ENCODE measurements at regions not wholly inside any gene's neighbourhood (a gene's known extent, or its start where the extent isn't known, plus 50 kb on each side); places are given as distances from the start of the nearest gene placed in this dataset.
"Not testable (repeated sequence)": the region's sequence is repeated elsewhere in the genome, so short reads cannot be mapped to it uniquely, and the experiment has no call there.

- H2AFZ ChIP-seq (ENCODE audit: low read length), result no peak overlapping the region
- no peak overlapping the region for H3K9ac ChIP-seq (ENCODE audit: extremely low read depth, insufficient read length, low read length)
- no peak overlapping the region for H3K4ac ChIP-seq (ENCODE audit: low read depth, low read length)
- no peak overlapping the region for H2BK15ac ChIP-seq (ENCODE audit: low read depth, low read length)
- no peaks in the 10 kb centered on the region for H3K9me3 ChIP-seq (ENCODE audit: control insufficient read depth, low read depth, low read length)
- no peak overlapping the region for H3K18ac ChIP-seq (ENCODE audit: insufficient read length, low read depth, low read length)
- no peak overlapping the region for H3T11ph ChIP-seq (ENCODE audit: low read length)
- no peaks in the 10 kb centered on the region for H3K23me2 ChIP-seq (ENCODE audit: insufficient read length, low read depth, low read length, poor library complexity, severe bottlenecking)
- Mint-ChIP-seq H3K9me3 (peaks cover 0 to 11% of the 10 kb centered on the region in 2 experiments; a peak in 2 of 5 replicates), H3K4me3 (no peak overlapping the region), H3K36me3 (ENCODE audit: insufficient read depth in 1 of 3, low read depth in 3 of 3) (peaks cover 0 to 12% (median 3%) of the 10 kb centered on the region in 3 experiments; a peak in 4 of 7 replicates), H3K27me3 (ENCODE audit: low read depth) (no peaks in the 10 kb centered on the region; the same call in 1 of the 2 replicates), H3K4me1 (peaks cover 6 to 14% of the 10 kb centered on the region in 2 experiments), H3K27ac (no peak overlapping the region)
- no peaks in the 10 kb centered on the region for H4K20me1 ChIP-seq (ENCODE audit: control insufficient read depth, insufficient read depth, insufficient read length)
- no peak overlapping the region for H4K91ac ChIP-seq (ENCODE audit: insufficient read length, low read depth, low read length)
- H2BK12ac ChIP-seq (ENCODE audit: insufficient read length, low read depth, low read length), result no peak overlapping the region
- H2AK5ac ChIP-seq (ENCODE audit: insufficient read length, low read length), result no peak overlapping the region
- no CpG with 5 or more reads among the region's 1 CpG for WGBS (ENCODE audit: extremely low coverage, insufficient read length, low lambda C conversion rate)
- no peaks in the 10 kb centered on the region for H3K27me3 ChIP-seq (ENCODE audit: insufficient read depth, low read length)
- H3K14ac ChIP-seq (ENCODE audit: insufficient read depth, low read length), result no peak overlapping the region
- no peak for TF ChIP-seq CTCF (conservative IDR thresholded peaks at IDR 0.05)
- DNase-seq, result no peak
- H3K23ac ChIP-seq (ENCODE audit: insufficient read length, low read depth, low read length), result no peak overlapping the region
- H4K5ac ChIP-seq (ENCODE audit: insufficient read length, low read depth, low read length), result no peak overlapping the region
- H3K56ac ChIP-seq (ENCODE audit: insufficient read length, low read depth, low read length), result no peak overlapping the region
- H3K79me2 ChIP-seq (ENCODE audit: insufficient read depth, low read length), result no peaks in the 10 kb centered on the region
- no peaks in the 10 kb centered on the region for H3K79me1 ChIP-seq (ENCODE audit: insufficient read depth, low read depth, low read length, poor library complexity, severe bottlenecking)
- H2BK20ac ChIP-seq (ENCODE audit: low read depth, low read length, poor library complexity, severe bottlenecking), result no peak overlapping the region
- no peak overlapping the region for H3K27ac ChIP-seq (ENCODE audit: insufficient read length, low read depth, low read length)
- no peak overlapping the region for H2BK120ac ChIP-seq (ENCODE audit: low read depth, low read length, poor library complexity, severe bottlenecking)
- no peaks in the 10 kb centered on the region for H3K4me1 ChIP-seq (ENCODE audit: insufficient read depth, low read length)
- H3K4me2 ChIP-seq (ENCODE audit: insufficient read depth, insufficient read length, low read length), result no peak overlapping the region
- no peak overlapping the region for H2BK5ac ChIP-seq (ENCODE audit: insufficient read length, low read length)
- H4K8ac ChIP-seq (replicated peaks; ENCODE audit: insufficient read length, low read depth, low read length), result no peak overlapping the region
Measured at GRCh38 chr13:50292081-50292480, 276.8 kb downstream of the KCNRG start.

GRCh38 chr13:50294425-50294824 lies 279.2 kb downstream of the KCNRG start:
- not testable (repeated sequence) for H4K20me1 ChIP-seq (ENCODE audit: control insufficient read depth, insufficient read depth, insufficient read length); H3K27me3 Mint-ChIP-seq (ENCODE audit: low read depth); H3K18ac ChIP-seq (ENCODE audit: insufficient read length, low read depth, low read length); H2BK15ac ChIP-seq (ENCODE audit: low read depth, low read length); H2AFZ ChIP-seq (ENCODE audit: low read length); H3K79me1 ChIP-seq (ENCODE audit: insufficient read depth, low read depth, low read length, poor library complexity, severe bottlenecking); H3K4ac ChIP-seq (ENCODE audit: low read depth, low read length); H3K79me2 ChIP-seq (ENCODE audit: insufficient read depth, low read length); H4K8ac ChIP-seq (replicated peaks; ENCODE audit: insufficient read length, low read depth, low read length); H4K5ac ChIP-seq (ENCODE audit: insufficient read length, low read depth, low read length); H3K4me1 ChIP-seq (ENCODE audit: insufficient read depth, low read length); H3T11ph ChIP-seq (ENCODE audit: low read length); H2BK5ac ChIP-seq (ENCODE audit: insufficient read length, low read length); H3K27ac Mint-ChIP-seq; DNase-seq; H3K4me2 ChIP-seq (ENCODE audit: insufficient read depth, insufficient read length, low read length); H2AK5ac ChIP-seq (ENCODE audit: insufficient read length, low read length); H3K23ac ChIP-seq (ENCODE audit: insufficient read length, low read depth, low read length); H3K9me3 ChIP-seq (ENCODE audit: control insufficient read depth, low read depth, low read length); H3K27ac ChIP-seq (ENCODE audit: insufficient read length, low read depth, low read length); H2BK120ac ChIP-seq (ENCODE audit: low read depth, low read length, poor library complexity, severe bottlenecking); H3K27me3 ChIP-seq (ENCODE audit: insufficient read depth, low read length); H2BK12ac ChIP-seq (ENCODE audit: insufficient read length, low read depth, low read length); H3K23me2 ChIP-seq (ENCODE audit: insufficient read length, low read depth, low read length, poor library complexity, severe bottlenecking); H3K56ac ChIP-seq (ENCODE audit: insufficient read length, low read depth, low read length); H4K91ac ChIP-seq (ENCODE audit: insufficient read length, low read depth, low read length); H3K4me3 Mint-ChIP-seq; H3K9ac ChIP-seq (ENCODE audit: extremely low read depth, insufficient read length, low read length); H3K14ac ChIP-seq (ENCODE audit: insufficient read depth, low read length); H3K36me3 Mint-ChIP-seq (ENCODE audit: insufficient read depth in 1 of 3, low read depth in 3 of 3); H3K9me3 Mint-ChIP-seq; H2BK20ac ChIP-seq (ENCODE audit: low read depth, low read length, poor library complexity, severe bottlenecking)
- WGBS (ENCODE audit: extremely low coverage, insufficient read length, low lambda C conversion rate), result no CpG with 5 or more reads among the region's 4 CpGs
- peaks cover 6 to 14% of the 10 kb centered on the region in 2 experiments for H3K4me1 Mint-ChIP-seq

Data from H9 (cell line).